Right renal cortex interstitium (tissue), 3 donors: ENCODE measurements at regions not wholly inside any gene's neighbourhood (a gene's known extent, or its start where the extent isn't known, plus 50 kb on each side); places are given as distances from the start of the nearest gene placed in this dataset.
"Not testable (repeated sequence)": the region's sequence is repeated elsewhere in the genome, so short reads cannot be mapped to it uniquely, and the experiment has no call there.

Source experiments
- DNase-seq, 3 donors: peaks; one replicate each; pipeline ENCODE4 v3.0.0-alpha.2; 2013; ENCODE audit warnings: low read depth in 3 of 3, low spot score in 2 of 3

DNA sequence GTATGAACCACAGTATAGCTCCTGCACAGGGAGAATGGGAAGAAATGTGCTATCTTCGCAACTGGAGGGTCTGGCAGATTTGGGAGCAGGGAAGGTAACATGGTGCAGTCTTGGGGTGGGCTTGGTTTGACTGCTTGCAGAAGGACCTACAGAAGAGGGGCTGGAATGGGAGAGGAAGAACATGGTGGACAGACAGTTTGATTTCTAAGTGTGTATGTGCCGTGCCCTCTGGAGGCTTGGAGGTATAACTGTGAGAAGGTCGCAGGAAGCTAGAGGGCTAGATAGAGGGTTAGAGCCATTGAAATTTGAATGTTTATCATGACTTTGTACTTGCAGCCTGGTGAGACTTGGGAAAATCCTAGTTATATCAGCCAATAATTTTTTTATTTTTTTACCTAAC lies 169.2 kb downstream of the SQOR start:
- no peak for DNase-seq

DNA sequence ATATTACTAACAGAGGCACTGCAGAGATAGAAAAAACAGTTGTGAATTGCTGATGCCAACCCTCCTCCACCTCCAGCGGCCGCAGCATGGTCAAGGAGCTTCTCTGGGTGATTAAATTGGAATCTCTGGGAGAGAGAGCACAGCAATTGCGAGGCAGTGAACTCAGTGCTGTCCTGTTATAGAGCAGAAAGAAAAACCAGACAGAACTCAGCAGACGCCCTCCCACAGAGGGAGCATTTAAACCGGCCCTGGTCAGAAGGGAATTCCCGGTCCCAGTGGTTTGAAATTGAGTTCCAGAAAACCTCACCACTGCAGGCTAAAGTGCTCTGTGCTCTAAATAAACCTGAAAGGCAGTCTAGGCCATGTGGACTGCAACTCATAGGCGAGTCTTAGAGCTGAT lies 175.4 kb downstream of the SQOR start:
- no peak for DNase-seq

DNA sequence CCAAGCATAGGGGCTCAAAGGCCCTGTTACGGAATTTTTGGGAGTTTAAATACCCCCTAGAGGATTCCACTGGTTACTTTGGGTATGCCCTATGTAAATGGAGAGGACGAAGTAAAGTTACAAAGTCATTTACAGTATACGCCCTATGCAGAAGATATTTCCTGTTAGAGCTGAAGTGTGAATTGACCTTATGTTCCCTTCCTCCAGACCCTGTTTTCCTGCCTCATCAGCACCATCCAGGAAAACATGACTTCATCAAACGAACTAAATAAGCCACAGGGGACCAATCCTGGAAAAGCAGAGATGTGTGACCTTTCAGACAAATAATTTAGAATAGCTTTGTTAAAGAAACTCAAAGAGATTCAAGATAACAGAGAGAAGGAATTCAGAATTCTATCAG lies 177.4 kb downstream of the SQOR start:
- DNase-seq = no peak

DNA sequence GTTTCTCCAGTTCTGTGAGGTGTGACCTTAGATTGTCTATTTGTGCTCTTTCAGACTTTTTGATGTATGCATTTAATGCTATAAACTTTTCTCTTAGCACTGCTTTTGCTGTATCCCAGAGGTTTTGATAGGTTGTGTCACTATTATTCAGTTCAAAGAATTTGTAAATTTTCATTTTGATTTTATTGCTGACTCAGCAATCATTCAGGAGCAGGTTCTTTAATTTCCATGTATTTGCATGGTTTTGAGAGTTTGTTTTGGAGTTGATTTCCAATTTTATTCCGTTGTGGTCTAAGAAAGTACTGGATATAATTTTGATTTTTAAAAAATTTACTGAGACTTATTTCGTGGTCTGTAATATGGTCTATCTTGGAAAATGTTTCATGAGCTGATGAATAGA lies 182.7 kb downstream of the SQOR start:
- not testable (repeated sequence) for DNase-seq

DNA sequence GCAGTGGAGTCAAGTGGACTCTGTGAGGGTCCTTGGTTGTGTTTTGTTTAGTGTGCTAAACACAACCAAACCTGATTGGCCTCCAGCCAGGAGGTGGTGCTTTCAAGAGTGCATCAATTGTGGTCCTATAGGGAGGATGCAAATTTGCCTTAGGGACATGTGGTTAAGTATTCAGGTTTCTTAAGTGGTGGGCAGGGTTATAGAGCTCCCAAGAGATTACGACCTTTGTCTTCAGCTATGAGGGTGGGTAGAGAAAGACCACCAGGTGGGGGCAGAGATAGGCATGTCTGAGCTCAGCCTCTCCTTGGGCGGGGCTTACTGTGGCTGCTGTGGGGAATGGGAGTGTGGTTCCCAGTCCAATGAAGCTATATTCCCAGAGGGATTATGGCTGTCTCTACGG lies 186.6 kb downstream of the SQOR start:
- no peak for DNase-seq

DNA sequence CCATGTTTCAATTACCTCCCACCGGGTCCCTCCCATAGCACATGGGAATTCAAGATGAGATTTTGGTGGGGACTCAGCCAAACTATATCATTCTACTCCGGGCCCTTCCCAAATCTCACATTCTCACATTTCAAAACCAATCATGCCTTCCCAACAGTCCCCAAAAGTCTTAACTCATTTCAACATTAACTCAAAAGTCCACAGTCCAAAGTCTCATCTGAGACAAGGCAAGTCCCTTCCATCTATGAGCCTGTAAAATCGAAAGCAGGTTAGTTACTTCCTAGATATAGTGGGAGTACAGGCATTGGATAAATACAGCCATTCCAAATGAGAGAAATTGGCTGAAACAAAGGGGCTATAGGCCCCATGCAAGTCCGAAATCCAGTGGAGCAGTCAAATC lies 188.1 kb downstream of the SQOR start:
- DNase-seq = not testable (repeated sequence)

DNA sequence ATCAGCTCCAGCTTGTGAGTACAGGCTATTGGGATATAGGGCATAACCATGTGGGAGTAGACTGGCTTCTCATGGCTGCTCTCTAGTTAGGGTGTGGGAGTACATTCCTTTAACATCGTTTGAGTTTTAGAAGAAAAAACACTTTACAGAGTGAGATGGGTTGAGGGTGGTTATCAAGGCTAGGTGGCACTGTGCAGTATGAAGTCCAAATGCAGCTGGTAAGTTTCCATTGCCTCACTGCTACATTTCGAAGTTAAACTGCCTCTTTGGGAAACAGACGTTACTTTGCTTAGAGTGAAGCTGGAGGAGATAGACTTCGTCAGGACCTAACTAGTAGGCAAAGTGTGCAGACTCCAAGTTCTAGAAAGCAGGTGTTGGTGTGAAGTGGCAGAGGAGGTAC lies 192.4 kb downstream of the SQOR start:
- no peak for DNase-seq

DNA sequence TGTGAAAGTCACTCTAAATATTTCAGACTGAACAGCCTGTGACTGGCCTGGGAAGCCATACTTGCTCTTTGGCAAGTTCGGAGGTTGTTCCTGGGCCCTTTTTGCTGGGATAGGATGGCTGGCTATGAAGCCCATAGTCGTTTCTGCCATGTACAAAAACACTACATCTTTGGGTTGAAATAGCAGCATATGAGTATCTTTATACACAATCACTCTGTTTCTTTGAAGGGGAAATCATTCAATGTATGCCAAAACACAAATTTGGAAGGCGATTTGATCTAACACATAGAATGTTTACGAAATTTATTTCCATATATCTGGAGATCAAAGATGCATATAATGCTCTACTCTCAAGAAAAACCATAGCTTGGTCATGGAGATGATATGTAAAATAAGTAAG lies 192.9 kb downstream of the SQOR start:
- no peak for DNase-seq

DNA sequence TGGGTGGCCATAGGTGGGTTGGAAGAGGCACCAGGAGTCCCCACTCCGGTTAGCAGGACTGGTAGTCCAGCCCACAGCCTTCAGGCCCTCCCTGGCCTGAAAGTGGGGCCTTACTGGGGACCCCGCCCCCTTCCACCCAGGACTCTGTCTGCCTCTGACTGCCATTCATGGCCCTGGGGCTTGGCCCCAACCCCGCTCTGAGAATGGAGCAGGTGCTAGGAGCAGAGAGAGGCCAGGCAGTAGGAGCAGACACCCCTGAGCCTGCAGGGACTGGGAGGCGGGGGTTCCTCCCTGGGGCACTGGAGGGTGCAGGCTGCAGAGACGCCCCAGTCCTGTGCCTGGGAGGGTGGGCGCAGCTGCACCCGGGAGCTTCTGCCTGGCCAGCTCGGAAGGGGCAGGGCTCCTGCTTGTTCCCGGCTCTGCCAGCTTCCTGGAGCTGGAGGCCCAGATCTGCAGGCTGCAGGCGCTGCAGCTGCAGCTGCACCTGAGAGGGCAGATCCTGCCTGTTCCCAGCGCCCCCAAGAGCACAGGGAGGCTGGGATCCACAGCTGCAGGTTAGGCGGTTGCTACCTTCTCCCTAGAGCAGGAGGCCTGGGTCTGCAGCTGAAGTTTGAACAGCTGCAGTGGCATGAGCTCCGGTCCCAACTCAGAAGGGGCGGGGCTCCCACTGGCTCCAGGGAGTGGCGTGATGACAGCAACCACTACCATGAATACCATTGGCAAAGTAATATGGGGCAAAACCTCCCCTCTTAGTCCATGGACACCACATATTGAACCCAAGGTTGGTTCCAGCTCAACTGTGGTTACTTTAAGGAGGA lies 194.7 kb downstream of the SQOR start:
- no peak for DNase-seq

DNA sequence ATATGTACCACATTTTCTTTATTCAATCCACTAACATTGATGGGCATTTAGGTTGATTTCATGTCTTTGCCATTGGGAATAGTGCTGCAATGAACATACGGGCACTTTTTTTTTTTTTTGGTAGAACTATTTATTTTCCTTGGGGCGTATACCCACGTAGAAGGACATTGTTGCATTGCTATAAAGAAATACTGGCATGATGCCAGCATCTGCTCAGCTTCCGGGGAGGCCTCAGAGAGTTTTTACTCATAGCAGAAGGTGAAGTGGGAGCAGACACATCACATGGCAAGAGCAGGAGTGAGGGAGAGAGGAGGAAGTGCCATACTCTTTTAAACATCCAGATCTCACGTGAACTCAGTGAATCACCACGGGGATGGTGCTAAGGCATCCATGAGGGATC lies 197.0 kb downstream of the SQOR start:
- no peak for DNase-seq

DNA sequence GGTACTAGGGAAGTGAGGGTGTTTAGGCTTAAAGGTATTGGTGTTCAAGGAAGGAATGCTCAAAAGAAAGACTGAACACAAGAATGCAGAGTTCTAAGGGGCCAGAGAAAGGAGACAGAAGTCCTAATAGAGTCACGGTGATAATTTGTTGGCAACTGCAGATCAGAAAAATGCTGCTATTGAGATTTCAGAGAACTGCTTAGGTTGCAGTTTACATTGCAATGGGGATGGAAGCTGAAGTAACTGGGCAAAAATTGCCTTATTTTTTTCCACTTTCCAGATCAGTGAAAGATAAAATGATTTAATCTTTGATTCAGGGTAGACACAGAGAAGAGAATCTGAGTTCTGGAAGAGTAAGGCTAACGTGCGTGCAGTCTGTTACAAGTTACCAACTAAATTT lies 199.8 kb downstream of the SQOR start:
- DNase-seq = no peak

DNA sequence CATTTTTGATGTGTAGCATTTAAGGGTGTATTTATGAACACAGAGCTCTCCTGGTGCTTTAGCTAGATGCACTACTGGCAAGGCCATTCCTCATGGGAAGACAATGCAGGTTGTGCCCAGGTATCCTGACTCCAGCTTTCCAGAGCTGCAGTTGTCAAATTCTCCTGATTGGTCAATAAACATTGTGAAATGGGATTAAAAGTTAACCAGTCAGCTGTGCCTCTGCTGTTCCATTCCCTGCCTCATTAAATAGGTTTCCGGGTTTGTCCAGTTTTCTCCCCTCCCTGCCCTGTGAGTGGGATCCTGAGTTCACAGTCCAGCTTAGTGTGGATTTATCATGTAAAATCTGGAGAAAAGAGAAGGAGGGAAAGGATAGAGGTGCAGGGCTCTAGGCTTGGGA lies 207.3 kb downstream of the SQOR start:
- DNase-seq = peak in 2 of 3 donors; percentile 5 to 8

DNA sequence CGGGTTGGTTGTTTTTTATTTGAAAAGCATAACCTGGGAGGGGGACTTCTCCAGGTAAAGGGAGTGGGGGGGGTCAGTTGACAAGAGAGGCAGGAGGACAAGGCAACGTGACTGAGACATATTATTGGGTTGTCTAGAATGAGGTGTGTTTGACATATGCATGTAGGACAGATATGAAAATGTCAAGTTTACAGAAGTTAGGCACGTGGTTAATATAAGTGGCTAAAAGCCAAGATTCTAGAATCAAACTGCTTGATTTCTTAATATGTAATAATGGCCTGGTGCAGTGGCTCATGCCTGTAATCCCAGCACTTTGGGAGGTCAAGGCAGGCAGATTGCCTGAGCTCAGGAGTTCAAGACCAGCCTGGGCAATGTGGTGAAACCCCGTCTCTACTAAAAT lies 212.8 kb downstream of the SQOR start:
- DNase-seq = no peak

DNA sequence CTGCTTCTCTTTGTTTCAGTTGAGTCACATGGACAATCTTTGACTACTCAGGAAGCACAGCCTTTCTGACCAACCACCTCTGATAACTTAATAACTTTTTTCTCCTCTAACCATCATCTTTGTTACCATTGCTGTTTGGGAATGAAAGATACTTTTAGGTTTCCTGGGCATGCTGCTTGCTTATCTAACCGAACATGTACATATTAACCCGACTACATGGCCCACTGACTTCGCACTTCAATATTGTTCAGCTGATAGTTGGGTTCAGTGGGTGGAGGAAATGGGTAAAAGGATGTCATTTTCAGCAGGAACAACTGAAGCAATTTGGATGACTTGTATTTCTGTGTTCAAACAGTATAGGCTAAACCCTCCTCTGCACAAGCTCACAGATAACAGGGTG lies 214.3 kb downstream of the SQOR start:
- no peak for DNase-seq

DNA sequence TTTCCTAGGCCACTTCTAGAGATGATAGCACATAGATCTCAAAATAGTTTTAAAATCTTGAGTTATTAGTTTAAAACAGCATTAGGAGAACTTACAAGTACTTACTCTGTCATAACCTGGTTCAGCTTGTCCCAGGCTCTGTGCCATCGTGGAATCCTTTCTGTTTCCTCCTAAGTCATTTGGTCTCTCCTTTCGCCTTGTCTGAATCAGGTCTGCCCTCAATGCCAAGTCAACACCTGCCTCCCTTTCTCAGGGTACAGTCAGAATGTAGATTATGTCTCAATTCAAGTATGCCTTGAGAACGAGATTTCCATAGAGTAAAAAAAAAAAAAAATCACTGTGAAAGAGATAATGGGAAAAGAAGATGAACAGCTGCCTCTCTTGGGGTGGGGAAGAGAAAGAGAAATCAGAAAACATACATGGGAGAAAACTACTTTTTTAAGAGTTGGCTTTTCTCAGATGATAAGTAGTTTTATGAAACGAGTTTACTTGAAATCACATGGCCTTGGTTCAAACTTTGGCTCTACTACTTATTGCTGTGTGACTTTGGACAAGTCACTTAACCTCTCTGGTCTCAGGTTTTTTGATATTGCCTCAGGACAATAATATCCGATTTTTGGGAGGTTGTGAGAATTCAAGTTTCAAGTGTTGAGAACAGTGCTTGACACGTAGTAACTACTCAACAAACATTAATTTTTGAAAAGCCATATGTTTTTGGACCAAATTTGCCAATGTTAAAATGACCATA lies 219.8 kb downstream of the SQOR start:
- no peak for DNase-seq

DNA sequence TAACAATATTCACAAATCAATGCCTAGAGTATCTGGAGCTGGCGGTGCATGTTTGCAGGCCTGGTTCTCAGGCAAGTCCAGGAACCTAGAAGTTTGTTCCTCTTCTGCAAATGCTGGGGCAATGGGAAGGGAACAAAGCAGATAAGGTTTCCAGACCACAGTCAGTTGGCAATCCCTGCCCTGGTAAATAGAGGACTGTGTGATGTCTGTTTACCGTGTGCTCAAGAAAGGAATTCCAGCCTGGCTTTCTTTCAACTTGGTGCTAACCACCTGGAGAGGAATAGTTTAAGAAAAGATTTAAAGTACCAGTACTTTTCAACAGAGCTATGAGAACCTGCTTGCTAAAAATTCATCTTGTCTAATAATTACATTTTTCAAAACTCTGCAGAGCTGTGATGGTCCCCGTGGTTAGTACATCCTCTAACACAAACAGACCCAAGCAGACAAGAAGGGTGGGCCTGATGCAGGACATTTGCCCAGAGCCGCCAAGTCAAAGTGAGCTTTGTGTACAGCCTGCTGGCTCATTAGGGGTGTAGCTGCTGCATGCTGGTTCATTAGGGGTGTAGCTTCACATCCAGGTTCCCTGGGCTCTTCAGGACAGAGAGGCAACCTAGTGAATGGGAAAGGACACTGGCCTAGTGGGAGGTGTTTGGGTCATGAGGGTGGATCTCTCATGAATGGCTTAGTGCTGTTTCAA lies 220.5 kb downstream of the SQOR start:
- DNase-seq = no peak

DNA sequence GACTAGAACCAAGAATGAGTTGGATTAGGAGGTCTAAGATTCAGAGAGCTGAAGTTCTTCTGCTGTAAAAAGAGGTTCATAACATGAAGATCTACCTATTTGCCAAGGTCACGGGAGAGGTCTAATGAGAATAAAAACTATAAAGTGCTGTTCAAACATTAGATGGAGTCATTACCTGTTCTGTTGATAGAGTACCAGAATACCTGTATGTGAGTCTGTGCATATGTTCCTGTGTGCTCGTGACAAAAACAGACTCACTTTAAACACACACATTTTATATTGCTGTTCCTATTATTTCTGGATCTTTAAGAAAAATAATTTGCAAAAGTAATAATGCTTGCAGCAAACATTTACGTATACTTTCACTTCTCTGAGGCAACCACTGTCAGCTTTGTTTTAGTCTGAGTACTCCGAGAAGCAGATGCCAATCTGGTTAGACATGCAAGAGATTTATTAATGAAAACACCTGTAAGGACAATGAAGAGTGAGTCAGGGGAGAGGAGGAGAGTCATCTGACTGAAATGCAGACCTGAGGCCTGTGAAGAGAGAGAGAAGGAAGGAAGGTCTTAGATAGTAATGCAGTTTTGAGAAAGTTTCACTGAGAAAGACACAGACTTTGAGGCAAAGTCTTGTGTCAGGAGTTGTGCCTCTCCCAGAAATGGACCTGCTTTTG lies 221.2 kb downstream of the SQOR start:
- no peak for DNase-seq

DNA sequence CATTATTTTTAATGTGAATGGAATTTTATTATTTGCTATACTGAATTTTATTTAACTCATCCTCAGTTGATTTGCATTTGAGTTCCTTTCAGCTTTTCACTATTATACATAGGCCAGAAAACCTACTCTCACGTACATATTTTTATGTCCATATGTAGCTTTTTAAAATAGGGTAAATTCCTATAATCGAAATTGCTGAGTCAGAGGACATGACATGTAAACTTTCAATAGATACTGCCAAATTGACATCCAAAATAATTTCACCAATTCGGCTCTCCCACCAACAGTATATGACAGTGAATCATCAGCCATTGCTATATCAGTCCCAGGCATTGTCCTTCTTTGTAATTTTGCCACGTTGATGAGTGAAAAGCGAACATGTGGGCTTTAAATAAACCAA lies 222.5 kb downstream of the SQOR start:
- DNase-seq = no peak

DNA sequence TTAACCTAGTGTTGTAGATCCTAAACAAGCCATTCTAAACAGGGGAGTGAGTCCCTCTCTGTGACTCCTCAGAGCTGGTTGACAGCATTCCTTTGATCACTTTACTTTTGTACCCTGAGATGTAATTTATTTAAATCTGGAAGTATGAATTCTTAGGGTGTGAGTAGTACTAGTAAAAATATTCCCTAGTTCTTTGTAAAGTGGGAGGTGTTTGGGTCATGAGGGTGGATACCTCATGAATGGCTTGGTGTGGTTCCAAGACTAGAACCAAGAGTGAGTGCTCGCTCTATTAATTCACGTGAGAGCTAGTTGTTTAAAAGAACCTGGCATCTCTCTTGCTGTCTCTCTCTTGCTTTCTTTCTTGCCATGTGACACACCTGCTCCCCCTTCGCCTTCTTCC lies 223.7 kb downstream of the SQOR start:
- DNase-seq = no peak

DNA sequence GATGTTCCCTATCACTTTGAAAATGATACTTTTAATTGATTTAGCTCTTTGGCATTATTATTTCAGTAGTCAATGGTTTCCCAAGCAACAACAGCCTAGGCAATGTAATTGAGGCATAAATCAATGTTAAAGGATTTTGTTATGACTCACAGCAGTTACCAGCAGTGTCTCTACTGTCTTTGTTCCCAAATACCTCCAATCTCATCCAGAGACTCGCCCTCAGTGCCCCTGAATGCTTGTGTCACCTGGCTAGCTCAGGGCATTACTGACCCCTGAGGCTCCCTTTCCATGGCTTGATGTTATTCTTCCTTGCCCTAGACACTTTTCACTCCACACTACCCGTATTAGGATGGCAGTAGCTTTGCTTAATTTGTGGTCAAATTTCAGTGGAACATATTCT lies 227.2 kb downstream of the SQOR start:
- DNase-seq = no peak

DNA sequence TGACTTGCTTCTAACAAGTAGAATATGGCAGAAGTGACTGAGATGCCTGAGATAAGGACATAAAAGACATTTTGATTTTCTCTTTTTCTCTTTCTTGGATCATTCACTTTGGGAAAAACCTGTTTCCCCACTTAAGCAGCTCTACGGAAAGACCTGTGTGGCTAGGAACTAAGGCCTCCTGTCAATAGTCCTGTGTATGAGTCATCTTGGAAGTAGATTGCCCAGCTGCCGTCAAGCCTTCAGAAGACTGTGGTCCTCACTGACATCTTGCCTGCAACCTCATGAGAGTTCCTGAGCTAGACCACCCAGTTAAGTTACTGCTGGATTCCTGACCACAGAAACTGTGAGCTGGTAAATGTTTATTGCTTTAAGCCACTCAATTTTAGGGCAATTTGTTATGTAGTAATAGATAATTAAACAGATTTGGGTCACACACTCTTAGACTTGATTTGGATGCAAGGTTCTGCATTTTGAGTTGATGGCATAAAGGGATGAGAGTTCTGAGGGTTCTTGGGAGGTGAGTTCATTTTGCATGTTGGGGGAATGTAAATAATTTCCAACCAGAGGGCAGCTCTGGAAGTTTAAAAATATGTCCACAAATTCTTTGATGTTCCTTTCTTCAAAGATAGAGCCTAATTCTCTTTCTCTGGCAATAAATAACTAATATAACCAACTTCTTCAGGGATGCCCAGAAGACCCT lies 229.2 kb downstream of the SQOR start:
- DNase-seq = no peak
